ENCODE measurements at regions not wholly inside any gene's neighbourhood (a gene's known extent, or its start where the extent isn't known, plus 50 kb on each side); places are given as distances from the start of the nearest gene placed in this dataset.

DNA sequence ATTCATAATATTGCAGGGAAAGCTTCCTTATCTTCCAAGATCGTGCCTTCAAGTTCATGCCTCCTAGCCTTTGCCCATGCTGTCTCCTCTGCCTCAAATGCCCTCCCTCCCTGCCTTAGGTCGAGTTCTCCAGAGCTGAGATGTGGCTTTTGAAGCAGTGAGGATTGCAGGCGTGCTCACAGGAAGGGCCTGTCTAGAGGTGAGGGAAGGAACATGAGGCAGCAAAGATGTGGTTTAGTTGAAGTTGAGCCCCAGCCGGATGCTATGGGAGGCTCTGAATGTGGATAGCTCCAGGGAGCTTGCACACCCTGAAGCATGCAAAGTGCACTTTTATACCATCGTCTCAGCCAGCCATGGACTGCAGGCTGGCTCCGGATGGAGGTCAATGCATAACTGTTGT, 754.6 kb upstream of the EEF2KMT start:
- TF ChIP-seq ARNT (IDR thresholded peaks at IDR 0.05) (no peak), SUZ12 (IDR thresholded peaks at IDR 0.05) (no peak), FOXM1 (IDR thresholded peaks at IDR 0.05; ENCODE audit: borderline replicate concordance) (no peak), FOXK2 (IDR thresholded peaks at IDR 0.05) (no peak), TARDBP (IDR thresholded peaks at IDR 0.05) (no peak), BHLHE40 (IDR thresholded peaks at IDR 0.05; ENCODE audit: borderline replicate concordance) (no peak), L3MBTL2 (conservative IDR thresholded peaks at IDR 0.05) (no peak), SP1 (IDR thresholded peaks at IDR 0.05) (no peak)
